ENCODE measurements at regions not wholly inside any gene's neighbourhood (a gene's known extent, or its start where the extent isn't known, plus 50 kb on each side); places are given as distances from the start of the nearest gene placed in this dataset.

DNA sequence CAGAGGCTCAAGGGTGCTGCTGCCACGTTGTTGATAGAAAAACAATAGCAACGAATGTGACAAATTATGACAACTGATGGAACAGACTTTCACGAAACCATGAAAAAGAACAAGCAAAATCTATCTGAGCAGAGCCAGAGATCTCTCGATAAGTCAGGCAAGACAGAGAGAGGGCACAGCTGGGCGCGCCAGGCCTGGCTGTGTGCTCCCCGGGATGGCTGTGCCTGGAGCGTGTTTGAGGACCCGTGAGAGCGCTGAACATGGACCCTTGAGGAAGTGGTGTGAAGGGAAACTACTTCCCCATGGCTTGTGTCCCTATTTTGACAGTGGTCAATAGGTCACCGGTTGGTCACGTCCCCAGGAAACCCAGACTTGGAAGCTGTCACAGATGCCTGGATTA lies 83.1 kb upstream of the FGF3 start:
- Histone ChIP-seq H3K79me1 (ENCODE audit: insufficient read depth, low read depth, low read length, poor library complexity, severe bottlenecking) (no peaks in the 10 kb centered on the region), H3K79me2 (ENCODE audit: insufficient read depth, low read length) (no peaks in the 10 kb centered on the region), H3K23me2 (ENCODE audit: insufficient read length, low read depth, low read length, poor library complexity, severe bottlenecking) (no peaks in the 10 kb centered on the region), H2BK120ac (ENCODE audit: low read depth, low read length, poor library complexity, severe bottlenecking) (no peak overlapping the region), H3K14ac (ENCODE audit: insufficient read depth, low read length) (no peak overlapping the region), H2AFZ (ENCODE audit: low read length) (no peak overlapping the region), H3K18ac (ENCODE audit: insufficient read length, low read depth, low read length) (no peak overlapping the region), H2AK5ac (ENCODE audit: insufficient read length, low read length) (no peak overlapping the region), H3K4me1 (ENCODE audit: insufficient read depth, low read length) (no peaks in the 10 kb centered on the region), H3K9ac (ENCODE audit: extremely low read depth, insufficient read length, low read length) (no peak overlapping the region), H2BK15ac (ENCODE audit: low read depth, low read length) (no peak overlapping the region), H2BK5ac (ENCODE audit: insufficient read length, low read length) (no peak overlapping the region), H3K4me2 (ENCODE audit: insufficient read depth, insufficient read length, low read length) (no peak overlapping the region), H4K20me1 (ENCODE audit: control insufficient read depth, insufficient read depth, insufficient read length) (no peaks in the 10 kb centered on the region), H2BK12ac (ENCODE audit: insufficient read length, low read depth, low read length) (no peak overlapping the region), H4K5ac (ENCODE audit: insufficient read length, low read depth, low read length) (no peak overlapping the region), H2BK20ac (ENCODE audit: low read depth, low read length, poor library complexity, severe bottlenecking) (no peak overlapping the region), H3K4ac (ENCODE audit: low read depth, low read length) (no peak overlapping the region), H3K56ac (ENCODE audit: insufficient read length, low read depth, low read length) (no peak overlapping the region), H3T11ph (ENCODE audit: low read length) (no peak overlapping the region), H3K9me3 (ENCODE audit: control insufficient read depth, low read depth, low read length) (no peaks in the 10 kb centered on the region), H4K8ac (replicated peaks; ENCODE audit: insufficient read length, low read depth, low read length) (no peak overlapping the region), H3K27me3 (ENCODE audit: insufficient read depth, low read length) (no peaks in the 10 kb centered on the region), H4K91ac (ENCODE audit: insufficient read length, low read depth, low read length) (no peak overlapping the region), H3K23ac (ENCODE audit: insufficient read length, low read depth, low read length) (no peak overlapping the region), H3K27ac (ENCODE audit: insufficient read length, low read depth, low read length) (no peak overlapping the region)
- H3K4me1 Mint-ChIP-seq = peaks cover 2 to 10% of the 10 kb centered on the region in 2 experiments; a peak in 1 of 4 replicates
- H3K4me3 Mint-ChIP-seq = no peak overlapping the region
- no peak overlapping the region; a peak in 1 of 7 replicates for H3K27ac Mint-ChIP-seq
- no peak for DNase-seq
- TF ChIP-seq, protein P1, sequence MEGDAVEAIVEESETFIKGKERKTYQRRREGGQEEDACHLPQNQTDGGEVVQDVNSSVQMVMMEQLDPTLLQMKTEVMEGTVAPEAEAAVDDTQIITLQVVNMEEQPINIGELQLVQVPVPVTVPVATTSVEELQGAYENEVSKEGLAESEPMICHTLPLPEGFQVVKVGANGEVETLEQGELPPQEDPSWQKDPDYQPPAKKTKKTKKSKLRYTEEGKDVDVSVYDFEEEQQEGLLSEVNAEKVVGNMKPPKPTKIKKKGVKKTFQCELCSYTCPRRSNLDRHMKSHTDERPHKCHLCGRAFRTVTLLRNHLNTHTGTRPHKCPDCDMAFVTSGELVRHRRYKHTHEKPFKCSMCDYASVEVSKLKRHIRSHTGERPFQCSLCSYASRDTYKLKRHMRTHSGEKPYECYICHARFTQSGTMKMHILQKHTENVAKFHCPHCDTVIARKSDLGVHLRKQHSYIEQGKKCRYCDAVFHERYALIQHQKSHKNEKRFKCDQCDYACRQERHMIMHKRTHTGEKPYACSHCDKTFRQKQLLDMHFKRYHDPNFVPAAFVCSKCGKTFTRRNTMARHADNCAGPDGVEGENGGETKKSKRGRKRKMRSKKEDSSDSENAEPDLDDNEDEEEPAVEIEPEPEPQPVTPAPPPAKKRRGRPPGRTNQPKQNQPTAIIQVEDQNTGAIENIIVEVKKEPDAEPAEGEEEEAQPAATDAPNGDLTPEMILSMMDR (conservative IDR thresholded peaks at IDR 0.05) = no peak
- H3K36me3 Mint-ChIP-seq (ENCODE audit: insufficient read depth in 1 of 3, low read depth in 3 of 3) = peaks cover 0 to 4% (median 0%) of the 10 kb centered on the region in 3 experiments; a peak in 1 of 7 replicates
- WGBS (ENCODE audit: extremely low coverage, insufficient read length, low lambda C conversion rate) = no CpG with 5 or more reads among the region's 12 CpGs
- H3K27me3 Mint-ChIP-seq (ENCODE audit: low read depth) = peaks cover 27% of the 10 kb centered on the region
- peaks cover 9 to 10% of the 10 kb centered on the region in 2 experiments for H3K9me3 Mint-ChIP-seq
